ENCODE measurements at regions not wholly inside any gene's neighbourhood (a gene's known extent, or its start where the extent isn't known, plus 50 kb on each side); places are given as distances from the start of the nearest gene placed in this dataset.

DNA sequence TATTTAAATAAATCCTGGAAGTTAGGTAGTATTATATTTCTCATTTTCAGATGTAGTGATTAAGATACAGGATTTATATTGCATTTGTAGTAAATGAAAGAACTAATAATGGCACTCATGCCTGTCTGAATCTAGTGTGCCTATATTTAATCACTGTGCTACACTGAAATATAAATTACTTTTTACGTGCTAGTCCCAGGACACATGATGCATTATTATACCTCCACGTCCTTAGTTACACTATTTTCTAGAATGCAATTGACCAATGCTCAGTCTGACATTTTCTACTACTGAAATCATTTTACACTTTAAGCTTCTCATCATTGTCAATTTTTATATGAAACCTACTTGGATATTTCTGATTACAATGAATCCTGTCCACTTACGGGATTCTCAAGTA lies 80.9 kb upstream of the TMEFF2 start:
- H3K27me3 ChIP-seq, result no peaks in the 10 kb centered on the region
- no peaks in the 10 kb centered on the region for H3K9me2 ChIP-seq (replicated peaks; ENCODE audit: insufficient read depth)
- 90% methylated on average over 3 of the region's 3 CpGs for WGBS (ENCODE audit: low lambda C conversion rate, missing lambda C conversion rate)
- no peaks in the 10 kb centered on the region for H4K20me1 ChIP-seq (ENCODE audit: insufficient read depth, poor library complexity, severe bottlenecking)
- no peaks in the 10 kb centered on the region for H3K79me2 ChIP-seq
- no peak for TF ChIP-seq EZH2phosphoT487 (IDR thresholded peaks at IDR 0.05; ENCODE audit: low read depth, severe bottlenecking, unreplicated experiment)
- H3K4me2 ChIP-seq, result no peak overlapping the region
- no peaks in the 10 kb centered on the region for H3K9me3 ChIP-seq (ENCODE audit: low read depth)
- no peak overlapping the region for H2AFZ ChIP-seq
- DNase-seq (ENCODE audit: low spot score), result no peak
- no peaks in the 10 kb centered on the region for H3K36me3 ChIP-seq (replicated peaks; ENCODE audit: insufficient read depth, low read depth)
- no peak overlapping the region for H3K27ac ChIP-seq
- H3K4me1 ChIP-seq (ENCODE audit: insufficient read depth), result no peaks in the 10 kb centered on the region
- no peak overlapping the region for H3K4me3 ChIP-seq

DNA sequence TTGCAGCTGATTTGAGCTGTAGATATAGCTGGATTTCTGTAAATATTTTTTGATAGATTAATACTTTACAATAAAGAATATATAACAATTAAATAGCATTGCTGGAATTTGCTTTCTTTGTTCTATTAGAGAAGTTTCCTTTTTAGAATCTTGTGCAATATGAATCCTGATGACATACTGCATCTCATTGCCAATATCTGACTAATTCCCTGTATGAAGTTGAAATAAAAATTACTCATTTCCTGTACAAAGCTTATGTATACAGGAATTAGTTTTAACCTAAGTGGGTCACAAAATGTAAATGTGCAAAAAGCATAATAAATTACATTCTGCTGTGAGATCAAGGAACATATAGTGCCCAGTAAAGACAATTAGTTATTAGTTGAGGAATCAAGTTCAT lies 72.8 kb upstream of the TMEFF2 start:
- Histone ChIP-seq H3K4me1 (ENCODE audit: insufficient read depth) (no peaks in the 10 kb centered on the region), H3K27ac (no peak overlapping the region), H3K4me3 (no peak overlapping the region), H4K20me1 (ENCODE audit: insufficient read depth, poor library complexity, severe bottlenecking) (no peaks in the 10 kb centered on the region), H3K36me3 (replicated peaks; ENCODE audit: insufficient read depth, low read depth) (no peaks in the 10 kb centered on the region), H3K4me2 (no peak overlapping the region), H3K27me3 (no peaks in the 10 kb centered on the region), H2AFZ (no peak overlapping the region), H3K79me2 (no peaks in the 10 kb centered on the region), H3K9me3 (ENCODE audit: low read depth) (no peaks in the 10 kb centered on the region), H3K9me2 (replicated peaks; ENCODE audit: insufficient read depth) (no peaks in the 10 kb centered on the region)
- TF ChIP-seq EZH2phosphoT487 (IDR thresholded peaks at IDR 0.05; ENCODE audit: low read depth, severe bottlenecking, unreplicated experiment) (no peak), EZH2 (IDR thresholded peaks at IDR 0.05; ENCODE audit: borderline replicate concordance) (no peak)
- TF ChIP-seq, protein P1, sequence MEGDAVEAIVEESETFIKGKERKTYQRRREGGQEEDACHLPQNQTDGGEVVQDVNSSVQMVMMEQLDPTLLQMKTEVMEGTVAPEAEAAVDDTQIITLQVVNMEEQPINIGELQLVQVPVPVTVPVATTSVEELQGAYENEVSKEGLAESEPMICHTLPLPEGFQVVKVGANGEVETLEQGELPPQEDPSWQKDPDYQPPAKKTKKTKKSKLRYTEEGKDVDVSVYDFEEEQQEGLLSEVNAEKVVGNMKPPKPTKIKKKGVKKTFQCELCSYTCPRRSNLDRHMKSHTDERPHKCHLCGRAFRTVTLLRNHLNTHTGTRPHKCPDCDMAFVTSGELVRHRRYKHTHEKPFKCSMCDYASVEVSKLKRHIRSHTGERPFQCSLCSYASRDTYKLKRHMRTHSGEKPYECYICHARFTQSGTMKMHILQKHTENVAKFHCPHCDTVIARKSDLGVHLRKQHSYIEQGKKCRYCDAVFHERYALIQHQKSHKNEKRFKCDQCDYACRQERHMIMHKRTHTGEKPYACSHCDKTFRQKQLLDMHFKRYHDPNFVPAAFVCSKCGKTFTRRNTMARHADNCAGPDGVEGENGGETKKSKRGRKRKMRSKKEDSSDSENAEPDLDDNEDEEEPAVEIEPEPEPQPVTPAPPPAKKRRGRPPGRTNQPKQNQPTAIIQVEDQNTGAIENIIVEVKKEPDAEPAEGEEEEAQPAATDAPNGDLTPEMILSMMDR (IDR thresholded peaks at IDR 0.05; ENCODE audit: poor library complexity), result no peak
- DNase-seq (ENCODE audit: low spot score), result no peak

DNA sequence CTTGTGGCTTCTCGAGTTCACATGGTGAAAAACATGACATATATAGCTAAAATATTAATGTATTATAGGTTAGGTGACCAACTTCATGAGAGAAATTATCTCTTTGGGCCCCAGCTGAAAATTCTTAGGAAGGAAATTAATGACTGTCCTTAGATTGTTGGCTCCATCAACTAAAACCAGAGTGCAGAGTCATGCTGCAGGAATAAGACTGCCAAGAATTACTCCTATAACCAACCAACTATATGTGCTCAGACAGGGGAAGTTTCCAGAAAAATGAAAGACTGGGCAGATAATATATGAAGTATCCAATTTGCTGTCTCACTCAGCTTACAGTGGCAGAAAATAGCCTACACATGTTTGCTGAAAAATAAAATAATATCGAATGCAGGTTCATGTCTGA lies 71.0 kb upstream of the TMEFF2 start:
- H3K4me1 ChIP-seq (ENCODE audit: insufficient read depth), result no peaks in the 10 kb centered on the region
- H3K9me3 ChIP-seq (ENCODE audit: low read depth), result no peaks in the 10 kb centered on the region
- H3K27ac ChIP-seq, result no peak overlapping the region
- no peaks in the 10 kb centered on the region for H4K20me1 ChIP-seq (ENCODE audit: insufficient read depth, poor library complexity, severe bottlenecking)
- no peak overlapping the region for H3K4me2 ChIP-seq
- no peak overlapping the region for H3K4me3 ChIP-seq
- H2AFZ ChIP-seq, result no peak overlapping the region
- no peaks in the 10 kb centered on the region for H3K27me3 ChIP-seq
- no peaks in the 10 kb centered on the region for H3K36me3 ChIP-seq (replicated peaks; ENCODE audit: insufficient read depth, low read depth)
- H3K79me2 ChIP-seq, result no peaks in the 10 kb centered on the region
- WGBS (ENCODE audit: low lambda C conversion rate, missing lambda C conversion rate), result 71% methylated on average over 2 of the region's 2 CpGs
- H3K9me2 ChIP-seq (replicated peaks; ENCODE audit: insufficient read depth), result no peaks in the 10 kb centered on the region
- no peak for TF ChIP-seq EZH2phosphoT487 (IDR thresholded peaks at IDR 0.05; ENCODE audit: low read depth, severe bottlenecking, unreplicated experiment)
- no peak for TF ChIP-seq EZH2 (IDR thresholded peaks at IDR 0.05; ENCODE audit: borderline replicate concordance)
- TF ChIP-seq, protein P1 (IDR thresholded peaks at IDR 0.05; ENCODE audit: poor library complexity), result no peak
- DNase-seq (ENCODE audit: low spot score), result no peak

DNA sequence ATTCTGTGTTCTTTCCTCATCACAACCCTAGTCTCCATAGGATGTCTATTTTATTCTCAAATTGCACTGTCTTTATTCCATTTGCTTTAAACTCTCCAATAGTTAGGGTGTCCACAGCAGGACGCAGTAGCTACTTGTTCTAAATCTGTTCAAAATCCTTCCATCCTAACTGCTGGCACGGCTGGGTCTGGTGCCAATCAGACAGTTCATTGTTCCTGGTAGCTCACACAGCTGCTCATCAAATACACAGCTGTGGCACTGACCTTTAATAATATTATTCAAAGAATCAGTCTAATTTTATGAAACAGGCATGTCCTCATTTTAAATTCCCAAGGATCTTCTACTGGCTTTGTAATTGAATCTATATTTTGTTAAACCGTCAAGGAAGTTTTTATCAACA lies 59.7 kb upstream of the TMEFF2 start:
- TF ChIP-seq EZH2 (IDR thresholded peaks at IDR 0.05; ENCODE audit: borderline replicate concordance) (no peak), EZH2phosphoT487 (IDR thresholded peaks at IDR 0.05; ENCODE audit: low read depth, severe bottlenecking, unreplicated experiment) (no peak)
- TF ChIP-seq, protein P1 (IDR thresholded peaks at IDR 0.05; ENCODE audit: poor library complexity), result no peak
- DNase-seq (ENCODE audit: low spot score), result no peak

More for the DNA sequence above, 59.7 kb upstream of the TMEFF2 start:
- H3K9me3 ChIP-seq (ENCODE audit: low read depth), result no peaks in the 10 kb centered on the region
- H3K79me2 ChIP-seq, result no peaks in the 10 kb centered on the region
- no peaks in the 10 kb centered on the region for H3K9me2 ChIP-seq (replicated peaks; ENCODE audit: insufficient read depth)
- no peak overlapping the region for H3K4me2 ChIP-seq
- no peaks in the 10 kb centered on the region for H3K36me3 ChIP-seq (replicated peaks; ENCODE audit: insufficient read depth, low read depth)
- H3K27ac ChIP-seq, result no peak overlapping the region
- H3K4me3 ChIP-seq, result no peak overlapping the region
- H4K20me1 ChIP-seq (ENCODE audit: insufficient read depth, poor library complexity, severe bottlenecking), result no peaks in the 10 kb centered on the region
- no peak overlapping the region for H2AFZ ChIP-seq
- H3K27me3 ChIP-seq, result no peaks in the 10 kb centered on the region
- 86% methylated on average over 3 of the region's 3 CpGs for WGBS (ENCODE audit: low lambda C conversion rate, missing lambda C conversion rate)
- no peaks in the 10 kb centered on the region for H3K4me1 ChIP-seq (ENCODE audit: insufficient read depth)

Measured in hepatocyte (in vitro differentiated cells).